ENCODE measurements at regions not wholly inside any gene's neighbourhood (a gene's known extent, or its start where the extent isn't known, plus 50 kb on each side); places are given as distances from the start of the nearest gene placed in this dataset.

DNA sequence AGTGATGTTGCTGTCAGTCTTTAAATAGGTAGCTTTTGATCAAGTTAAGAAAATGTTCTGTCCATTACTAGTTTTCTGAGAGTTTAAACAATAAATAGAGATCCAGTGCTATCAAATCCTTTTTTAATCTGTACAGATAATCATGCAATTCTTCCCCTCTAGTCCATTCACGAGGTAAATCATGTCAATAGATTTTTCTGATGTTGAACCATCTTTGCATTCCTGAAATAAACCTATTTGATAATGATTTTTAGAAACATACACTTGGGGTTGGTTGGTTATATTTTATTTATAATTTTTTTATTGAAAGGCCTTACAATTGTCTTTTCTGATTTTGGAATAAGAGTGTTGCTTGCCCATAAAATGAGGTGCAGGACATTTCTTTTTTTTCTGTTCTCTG is 95.0 kb downstream of the FAM53A start:
- TF ChIP-seq, protein P1, sequence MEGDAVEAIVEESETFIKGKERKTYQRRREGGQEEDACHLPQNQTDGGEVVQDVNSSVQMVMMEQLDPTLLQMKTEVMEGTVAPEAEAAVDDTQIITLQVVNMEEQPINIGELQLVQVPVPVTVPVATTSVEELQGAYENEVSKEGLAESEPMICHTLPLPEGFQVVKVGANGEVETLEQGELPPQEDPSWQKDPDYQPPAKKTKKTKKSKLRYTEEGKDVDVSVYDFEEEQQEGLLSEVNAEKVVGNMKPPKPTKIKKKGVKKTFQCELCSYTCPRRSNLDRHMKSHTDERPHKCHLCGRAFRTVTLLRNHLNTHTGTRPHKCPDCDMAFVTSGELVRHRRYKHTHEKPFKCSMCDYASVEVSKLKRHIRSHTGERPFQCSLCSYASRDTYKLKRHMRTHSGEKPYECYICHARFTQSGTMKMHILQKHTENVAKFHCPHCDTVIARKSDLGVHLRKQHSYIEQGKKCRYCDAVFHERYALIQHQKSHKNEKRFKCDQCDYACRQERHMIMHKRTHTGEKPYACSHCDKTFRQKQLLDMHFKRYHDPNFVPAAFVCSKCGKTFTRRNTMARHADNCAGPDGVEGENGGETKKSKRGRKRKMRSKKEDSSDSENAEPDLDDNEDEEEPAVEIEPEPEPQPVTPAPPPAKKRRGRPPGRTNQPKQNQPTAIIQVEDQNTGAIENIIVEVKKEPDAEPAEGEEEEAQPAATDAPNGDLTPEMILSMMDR (IDR thresholded peaks at IDR 0.05) = no peak
- H3K27ac ChIP-seq = no peak overlapping the region
- intact Hi-C loops (cut with DNase I; ENCODE audit: low total_unique reads) = no loop called here
- no peaks in the 10 kb centered on the region for H3K36me3 ChIP-seq
- peaks cover 0 to 16% of the 10 kb centered on the region in 2 donors for H3K27me3 ChIP-seq
- H3K9me3 ChIP-seq = peaks cover 0 to 34% (median 17%) of the 10 kb centered on the region in 3 donors
- no peak overlapping the region for H3K4me3 ChIP-seq
- DNase-seq = no peak
- H3K4me1 ChIP-seq = no peaks in the 10 kb centered on the region

DNA sequence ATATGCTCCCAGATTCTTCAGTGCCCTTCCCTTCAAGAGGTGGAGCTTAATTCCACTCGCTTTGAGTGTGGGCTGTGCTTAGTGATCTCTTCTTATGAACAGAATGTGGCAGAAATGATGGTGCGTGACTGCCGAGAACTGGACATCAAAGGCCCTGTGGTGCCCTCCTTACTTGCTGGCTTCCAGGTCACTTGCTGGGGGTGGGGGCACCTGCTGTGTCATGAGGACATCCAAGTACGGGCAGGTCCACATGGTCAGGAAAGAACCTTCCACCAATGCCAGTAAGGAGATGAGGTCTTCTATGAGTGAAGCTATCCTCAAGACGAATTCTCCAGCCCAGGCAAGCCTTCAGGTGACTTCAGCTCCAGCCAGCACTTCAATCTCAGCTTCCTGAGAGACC is 95.8 kb downstream of the FAM53A start:
- H3K27me3 ChIP-seq = peaks cover 0 to 10% of the 10 kb centered on the region in 2 donors
- DNase-seq = no peak
- no peak overlapping the region for H3K27ac ChIP-seq
- no peak overlapping the region for H3K4me3 ChIP-seq
- H3K9me3 ChIP-seq = peaks cover 0 to 34% (median 17%) of the 10 kb centered on the region in 3 donors
- no peaks in the 10 kb centered on the region for H3K4me1 ChIP-seq
- TF ChIP-seq, protein P1 (IDR thresholded peaks at IDR 0.05) = no peak
- no peaks in the 10 kb centered on the region for H3K36me3 ChIP-seq
- intact Hi-C loops (cut with DNase I; ENCODE audit: low total_unique reads) = no loop called here

DNA sequence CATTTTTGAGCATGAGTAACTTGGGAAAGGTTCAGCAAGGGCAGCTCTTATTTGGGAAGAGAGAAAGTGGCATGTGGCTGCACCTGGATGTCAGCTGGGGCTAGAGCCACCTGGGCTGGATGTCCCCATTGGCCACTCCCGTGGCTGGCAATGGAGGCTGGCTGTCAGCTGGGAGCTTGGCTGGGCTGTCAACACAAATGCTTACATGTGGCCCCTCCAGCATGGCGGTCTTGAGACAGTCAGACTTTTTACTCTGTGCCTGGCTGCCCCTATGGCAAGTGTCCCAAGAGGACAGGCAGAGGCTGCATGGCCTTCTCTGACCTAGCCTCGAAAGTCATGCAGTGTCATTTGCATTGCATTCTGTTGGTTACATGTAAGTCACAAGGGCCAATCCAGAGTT is 99.6 kb downstream of the FAM53A start:
- H3K4me1 ChIP-seq = peaks cover 0 to 11% (median 6%) of the 10 kb centered on the region in 4 donors
- H3K4me3 ChIP-seq = no peak overlapping the region
- H3K9me3 ChIP-seq = peaks cover 0 to 20% (median 0%) of the 10 kb centered on the region in 3 donors
- H3K27me3 ChIP-seq = no peaks in the 10 kb centered on the region
- TF ChIP-seq, protein P1 (IDR thresholded peaks at IDR 0.05) = no peak
- H3K27ac ChIP-seq = no peak overlapping the region
- no peak for DNase-seq
- intact Hi-C loops (cut with DNase I; ENCODE audit: low total_unique reads) = no loop called here
- no peaks in the 10 kb centered on the region for H3K36me3 ChIP-seq

DNA sequence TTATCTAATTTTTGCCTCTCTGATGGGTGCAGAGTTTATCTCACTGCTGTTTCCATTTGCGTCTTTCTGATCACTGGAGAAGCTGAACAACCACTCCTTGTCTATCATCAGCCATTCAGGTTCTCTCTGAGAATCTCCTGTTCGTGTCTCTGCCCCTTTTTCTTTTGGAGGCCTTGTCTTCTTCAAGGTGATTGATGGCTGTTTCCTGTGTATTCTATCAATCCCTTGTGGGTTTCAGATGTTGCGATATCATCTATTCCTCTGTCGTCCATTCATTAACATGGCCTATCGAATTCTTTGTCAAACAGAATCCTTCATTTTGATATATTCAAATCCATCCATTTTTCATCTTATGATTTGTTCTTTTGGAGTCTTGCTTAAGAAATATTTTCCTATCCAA is 100.3 kb downstream of the FAM53A start:
- Histone ChIP-seq H3K9me3 (peaks cover 0 to 17% (median 0%) of the 10 kb centered on the region in 3 donors), H3K27me3 (peaks cover 0 to 4% of the 10 kb centered on the region in 2 donors), H3K27ac (no peak overlapping the region), H3K4me1 (peaks cover 0 to 17% (median 12%) of the 10 kb centered on the region in 4 donors), H3K4me3 (no peak overlapping the region), H3K36me3 (no peaks in the 10 kb centered on the region)
- DNase-seq = no peak
- intact Hi-C loops (cut with DNase I; ENCODE audit: low total_unique reads) = no loop called here
- TF ChIP-seq, protein P1 (IDR thresholded peaks at IDR 0.05) = no peak

DNA sequence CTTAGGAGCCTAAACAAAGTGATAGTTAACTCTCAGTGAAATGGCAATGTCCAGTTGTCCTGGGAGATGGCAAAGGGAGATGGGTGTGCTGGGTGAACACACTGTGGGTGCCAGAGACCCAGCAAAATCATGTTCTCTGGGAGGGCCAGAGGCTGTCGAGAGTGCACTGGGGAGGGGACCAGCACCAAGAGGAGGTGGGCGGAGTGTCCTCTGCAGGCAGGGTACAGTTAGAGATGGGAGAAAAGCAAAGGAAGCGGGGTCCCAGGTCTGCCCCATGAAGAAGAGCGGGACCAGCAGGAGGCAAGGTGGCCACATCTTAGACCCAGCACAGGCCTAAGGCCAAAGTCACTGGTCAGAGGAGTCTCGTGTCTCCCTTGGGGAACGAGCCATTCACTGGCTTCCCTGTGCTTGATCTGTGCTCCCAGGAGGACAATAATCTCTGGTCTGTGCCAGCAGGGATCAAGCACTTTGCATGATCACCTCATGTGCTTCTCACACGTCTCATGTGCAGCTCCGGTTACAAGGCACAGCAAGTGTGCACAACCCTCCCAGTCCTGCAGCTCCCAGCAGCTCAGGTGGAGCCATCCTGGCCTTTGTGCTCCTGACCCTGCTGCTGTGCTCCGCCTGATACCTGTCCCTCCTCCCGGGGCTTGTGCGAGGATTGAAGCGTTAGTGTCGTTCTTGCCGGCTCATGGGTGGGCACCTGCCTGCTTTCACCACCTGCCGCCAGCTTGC is 100.9 kb downstream of the FAM53A start:
- peaks cover 0 to 24% (median 18%) of the 10 kb centered on the region in 4 donors for H3K4me1 ChIP-seq
- no peak overlapping the region for H3K27ac ChIP-seq
- peaks cover 0 to 11% (median 0%) of the 10 kb centered on the region in 3 donors for H3K9me3 ChIP-seq
- H3K27me3 ChIP-seq = peaks cover 0 to 9% of the 10 kb centered on the region in 2 donors
- intact Hi-C loops (cut with DNase I; ENCODE audit: low total_unique reads) = no loop called here
- no peak overlapping the region for H3K4me3 ChIP-seq
- no peaks in the 10 kb centered on the region for H3K36me3 ChIP-seq
- TF ChIP-seq, protein P1 (IDR thresholded peaks at IDR 0.05) = no peak
- no peak for DNase-seq
